G401.6 (cell line): ENCODE measurements at regions not wholly inside any gene's neighbourhood (a gene's known extent, or its start where the extent isn't known, plus 50 kb on each side); places are given as distances from the start of the nearest gene placed in this dataset.

Experiments
- FAIRE-seq: peaks from 2 replicates; lab custom pipeline; 2012; peaks lifted over from hg19 to GRCh38; lab: Jason Lieb, UNC

DNA sequence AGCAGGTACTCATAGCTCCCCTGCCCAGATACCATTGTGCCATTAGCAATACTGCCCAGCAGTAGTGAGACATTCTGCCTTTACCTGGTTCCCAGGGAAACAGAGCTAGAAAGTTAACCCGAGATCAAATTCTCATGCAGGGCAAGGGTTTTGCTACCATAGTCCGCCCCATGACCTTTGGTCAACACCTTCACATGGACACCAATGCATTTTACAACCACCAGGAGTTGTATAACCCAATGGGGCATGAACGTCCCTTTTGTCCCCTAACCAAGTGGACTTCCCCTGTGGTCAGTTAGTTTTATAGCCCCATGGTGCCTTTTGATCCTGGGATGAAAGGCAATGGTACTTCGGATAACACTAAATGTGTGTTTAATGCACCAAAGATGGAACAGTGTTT, 151.7 kb upstream of the IQSEC1 start:
- no peak for FAIRE-seq

DNA sequence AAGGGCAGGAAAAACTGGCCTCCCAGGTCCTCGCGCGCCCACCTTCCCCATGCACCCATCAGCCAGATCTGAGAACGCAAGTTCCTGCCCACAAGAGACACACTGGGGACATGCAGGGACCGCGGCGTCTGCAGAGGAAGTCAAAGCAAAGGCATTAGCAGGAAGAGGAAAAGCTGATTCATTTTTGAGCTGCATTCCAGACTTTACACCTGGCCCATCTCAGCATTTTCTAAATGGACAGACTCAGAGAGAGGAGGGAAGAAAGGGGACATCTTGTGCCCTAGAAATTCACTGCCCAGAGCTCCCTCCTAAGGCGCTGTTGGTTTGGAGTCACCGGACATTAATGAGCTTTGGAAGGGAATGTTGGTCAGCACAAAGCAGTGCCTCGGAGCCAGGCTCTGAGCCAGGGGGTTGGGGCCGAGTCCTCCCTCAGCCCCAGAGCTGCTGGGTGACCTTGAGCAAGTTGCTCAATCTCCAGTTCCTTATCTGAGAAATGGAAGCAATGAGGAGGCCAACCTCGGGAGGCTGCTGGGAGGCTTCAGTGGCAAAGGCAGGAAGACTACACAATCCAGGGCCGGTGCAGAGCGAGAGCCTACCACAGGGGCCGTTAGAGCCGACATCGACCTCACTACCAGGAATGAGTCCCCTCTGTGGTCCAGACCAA, 150.5 kb upstream of the IQSEC1 start:
- FAIRE-seq, result no peak

DNA sequence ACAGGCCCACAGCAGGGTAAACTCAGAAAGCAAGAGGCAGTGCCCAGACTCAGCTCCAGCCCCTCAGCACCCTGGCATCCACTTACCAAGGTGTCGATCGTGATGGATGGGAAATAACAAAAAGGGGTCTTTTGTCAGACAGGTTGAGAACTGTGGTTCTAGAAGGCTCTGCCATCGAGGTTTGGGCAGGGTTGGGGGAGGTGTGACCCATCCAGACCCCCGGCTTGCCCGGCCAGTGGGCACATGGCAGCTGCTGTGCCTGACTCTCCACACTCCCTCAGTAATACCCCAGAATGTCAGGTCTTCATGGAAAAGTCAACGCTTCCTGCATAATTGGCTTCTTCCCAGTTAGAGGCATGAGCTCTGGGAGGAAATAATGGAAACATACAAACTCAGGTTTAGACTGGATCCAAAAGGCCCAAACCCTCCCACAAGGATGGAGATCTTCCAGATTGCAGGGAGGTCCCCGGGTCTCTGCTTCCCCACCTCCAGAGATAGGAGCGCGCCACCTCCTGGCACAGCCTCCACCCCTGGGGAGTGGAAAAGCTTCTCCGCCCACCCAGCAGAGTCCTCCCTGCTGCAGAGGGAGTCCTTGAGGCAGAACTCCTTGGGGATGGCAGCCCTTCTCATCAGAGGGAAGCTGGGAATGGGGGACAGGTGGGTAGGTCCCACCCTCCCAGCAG, 149.8 kb upstream of the IQSEC1 start:
- no peak for FAIRE-seq

GRCh38 chr3:13222131-13222530, 148.9 kb upstream of the IQSEC1 start:
- FAIRE-seq, result no peak

DNA sequence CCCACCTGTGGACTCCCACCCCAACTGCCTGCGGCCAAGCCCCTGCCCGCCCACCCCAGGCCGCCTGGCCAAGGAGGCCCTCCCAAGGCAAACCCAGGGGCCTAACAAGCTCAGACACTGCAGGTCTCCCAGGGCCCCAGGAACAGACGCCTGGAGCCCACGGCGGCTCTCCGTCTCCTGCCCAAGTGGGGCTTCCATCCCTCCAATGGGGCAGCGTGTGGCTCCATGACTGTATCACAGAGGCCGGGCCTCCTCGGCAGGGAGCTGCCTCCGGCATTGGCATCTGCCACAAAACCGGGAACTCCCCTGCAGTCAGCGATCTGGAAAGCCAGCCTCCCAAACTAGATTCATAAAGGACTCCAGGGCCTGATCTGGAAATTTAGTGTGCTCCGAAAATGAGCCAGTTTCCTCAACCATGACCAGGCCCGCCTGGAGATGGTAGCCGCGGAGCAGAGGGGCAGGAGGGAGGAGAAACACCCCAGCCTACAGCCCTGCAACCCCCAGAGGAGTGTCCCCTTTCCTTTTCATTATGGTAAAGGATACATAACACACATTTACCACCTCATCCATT, 148.3 kb upstream of the IQSEC1 start:
- no peak for FAIRE-seq

- no peak for FAIRE-seq
These were observed 147.8 kb upstream of the IQSEC1 start for GRCh38 chr3:13220991-13221390.

DNA sequence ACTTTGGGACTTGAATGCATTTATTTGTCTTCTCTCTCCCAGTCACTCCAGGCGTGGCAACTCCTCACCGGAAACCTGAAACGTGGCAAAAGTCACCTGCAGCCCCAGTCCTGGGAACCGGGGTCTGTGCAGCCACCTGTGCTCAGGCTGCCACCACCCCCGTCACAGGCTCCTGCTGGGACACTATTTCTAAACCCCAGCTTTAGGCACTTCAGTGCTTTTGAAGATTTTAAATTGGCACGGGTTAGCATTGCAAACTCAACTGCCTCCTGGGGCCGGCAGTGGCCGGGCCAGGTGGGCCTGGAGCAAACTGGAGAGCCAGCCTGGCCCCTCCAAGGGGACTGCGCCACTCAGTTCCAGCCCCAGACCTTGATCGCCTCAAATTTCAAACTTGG, 146.7 kb upstream of the IQSEC1 start:
- FAIRE-seq, result no peak

- no peak for FAIRE-seq
These were observed 146.1 kb upstream of the IQSEC1 start for GRCh38 chr3:13219077-13219901.

DNA sequence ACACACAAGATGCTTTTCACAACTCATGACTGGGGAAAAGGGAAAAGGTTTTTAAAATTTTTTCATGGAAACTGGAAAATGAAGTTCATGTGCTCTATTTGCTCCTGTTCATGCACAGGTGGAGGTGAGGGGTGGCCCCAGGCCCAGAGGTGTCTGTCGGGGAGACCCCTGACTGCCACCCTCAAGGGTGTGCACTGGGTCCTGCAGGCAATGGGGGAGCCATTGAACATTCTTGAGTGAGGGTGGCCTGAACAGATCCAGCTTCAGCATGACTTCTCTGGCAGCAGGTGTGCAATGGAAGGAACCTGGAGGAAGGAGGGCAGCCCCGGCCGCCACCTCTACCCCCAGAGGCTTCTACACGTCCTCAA, 145.3 kb upstream of the IQSEC1 start:
- no peak for FAIRE-seq

DNA sequence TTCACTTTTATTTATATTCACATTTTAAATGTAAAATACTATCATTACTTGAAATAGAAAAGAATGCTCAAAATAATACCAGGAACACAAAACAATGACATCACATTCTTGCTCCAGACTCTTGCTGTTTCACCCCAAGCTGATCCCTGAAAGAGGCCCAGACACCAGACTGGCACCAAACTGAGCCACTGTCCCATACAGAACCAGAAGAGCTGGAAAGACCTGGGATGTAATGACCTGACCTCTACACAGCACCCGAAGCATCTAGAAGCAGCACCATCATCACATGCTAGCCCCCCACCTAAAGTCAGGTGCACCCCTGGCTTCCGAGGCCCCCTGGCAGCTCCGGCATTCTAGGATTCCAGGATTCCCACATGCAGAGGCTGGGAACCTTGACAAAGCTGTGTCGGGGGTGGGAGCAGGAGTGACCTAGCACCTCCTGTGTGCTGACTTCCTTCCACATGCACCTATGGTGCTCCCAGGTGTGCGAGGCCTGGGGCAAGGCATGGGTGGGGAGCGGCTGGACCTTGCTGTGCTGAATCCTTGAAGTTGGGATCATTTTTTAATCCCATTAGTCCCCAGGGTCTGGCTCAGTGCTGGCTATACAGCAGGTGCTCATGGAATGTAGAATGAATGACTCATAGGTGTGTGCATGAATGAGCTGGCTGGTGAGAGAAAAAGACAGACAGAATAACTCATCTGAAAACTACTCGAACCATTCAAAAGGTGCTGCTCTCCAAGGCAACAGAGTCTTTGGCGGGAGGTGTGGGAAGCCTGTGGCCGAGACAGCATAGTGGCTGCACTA, 144.7 kb upstream of the IQSEC1 start:
- FAIRE-seq, result peak; percentile 98

- no peak for FAIRE-seq
These were observed 144.0 kb upstream of the IQSEC1 start for GRCh38 chr3:13217253-13217652.

- FAIRE-seq, result peak; percentile 49
These were observed 142.8 kb upstream of the IQSEC1 start for GRCh38 chr3:13215940-13216546.

DNA sequence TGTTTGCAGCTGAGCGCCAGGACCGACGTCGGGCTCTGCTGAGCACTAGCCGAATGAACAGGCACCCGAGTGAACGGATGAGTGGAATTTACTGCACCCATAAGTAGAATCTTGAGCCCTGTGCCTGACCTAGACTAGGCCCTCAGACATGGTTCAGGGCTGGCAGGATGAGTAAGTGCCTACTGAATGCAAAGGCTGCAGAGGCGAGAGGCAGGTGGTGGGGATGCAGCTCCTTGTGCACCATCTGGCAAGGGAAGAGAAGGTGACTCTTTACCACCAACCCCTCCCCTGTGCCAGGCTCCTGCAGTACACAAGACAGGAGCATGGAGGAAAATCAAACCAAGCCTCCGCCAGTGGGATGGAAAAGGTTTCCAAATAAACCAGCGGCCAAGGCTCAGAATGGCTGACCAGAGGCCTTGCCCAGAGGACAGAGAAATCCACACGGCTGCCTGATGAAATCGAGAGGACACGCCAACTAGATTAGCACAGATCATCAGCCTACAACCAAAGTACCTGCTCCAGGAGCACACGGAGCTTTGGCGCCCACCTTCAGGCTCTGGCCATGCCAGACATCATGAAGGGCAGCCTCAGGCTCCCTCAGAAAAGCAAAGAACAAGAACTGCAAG, 141.7 kb upstream of the IQSEC1 start:
- no peak for FAIRE-seq

DNA sequence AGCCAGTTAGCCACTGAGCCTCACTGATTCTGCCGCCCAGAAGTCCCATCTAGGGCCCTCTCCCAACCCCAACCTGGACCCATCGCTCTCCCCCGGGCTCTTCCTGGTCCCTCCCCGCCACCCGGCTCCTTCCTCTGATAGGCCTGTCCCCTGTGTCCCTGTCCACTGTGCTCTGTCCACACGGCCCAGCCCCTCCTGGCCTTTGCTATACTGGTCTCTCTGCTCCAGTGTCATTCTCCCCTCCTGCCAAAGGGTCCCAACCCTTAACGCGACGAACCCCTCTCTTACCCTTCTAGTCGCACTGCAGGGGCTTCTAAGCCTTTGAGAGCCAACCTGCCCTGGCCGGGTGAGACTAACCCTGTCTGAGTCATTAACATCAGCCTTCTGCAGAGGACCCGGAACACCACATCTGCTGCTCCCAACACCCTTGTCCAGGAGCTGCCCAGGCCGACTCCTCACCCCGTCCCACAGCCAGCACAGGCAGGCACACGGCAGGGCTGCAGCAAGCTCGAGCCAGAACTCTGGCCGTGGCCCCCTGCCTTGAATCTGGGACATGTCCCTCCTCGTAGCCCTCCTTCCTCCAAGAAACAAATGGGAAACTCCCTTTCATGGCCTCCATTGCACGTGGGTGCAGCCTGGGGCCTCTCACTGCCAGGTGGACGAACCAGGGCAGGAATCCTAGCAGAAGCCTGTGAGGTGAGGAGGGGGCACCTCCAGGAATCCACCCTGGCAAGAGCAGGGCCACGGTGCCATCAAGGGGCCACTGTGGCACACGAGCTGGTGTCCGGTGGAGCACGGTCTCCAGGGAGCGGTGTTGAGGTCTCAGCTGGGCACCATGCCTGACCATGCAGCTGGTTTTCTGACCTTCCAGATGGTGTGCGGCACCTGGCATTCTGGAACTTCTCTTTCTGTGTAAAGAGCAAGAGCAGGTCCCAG, 140.9 kb upstream of the IQSEC1 start:
- no peak for FAIRE-seq

GRCh38 chr3:13213490-13213889, 140.3 kb upstream of the IQSEC1 start:
- no peak for FAIRE-seq

DNA sequence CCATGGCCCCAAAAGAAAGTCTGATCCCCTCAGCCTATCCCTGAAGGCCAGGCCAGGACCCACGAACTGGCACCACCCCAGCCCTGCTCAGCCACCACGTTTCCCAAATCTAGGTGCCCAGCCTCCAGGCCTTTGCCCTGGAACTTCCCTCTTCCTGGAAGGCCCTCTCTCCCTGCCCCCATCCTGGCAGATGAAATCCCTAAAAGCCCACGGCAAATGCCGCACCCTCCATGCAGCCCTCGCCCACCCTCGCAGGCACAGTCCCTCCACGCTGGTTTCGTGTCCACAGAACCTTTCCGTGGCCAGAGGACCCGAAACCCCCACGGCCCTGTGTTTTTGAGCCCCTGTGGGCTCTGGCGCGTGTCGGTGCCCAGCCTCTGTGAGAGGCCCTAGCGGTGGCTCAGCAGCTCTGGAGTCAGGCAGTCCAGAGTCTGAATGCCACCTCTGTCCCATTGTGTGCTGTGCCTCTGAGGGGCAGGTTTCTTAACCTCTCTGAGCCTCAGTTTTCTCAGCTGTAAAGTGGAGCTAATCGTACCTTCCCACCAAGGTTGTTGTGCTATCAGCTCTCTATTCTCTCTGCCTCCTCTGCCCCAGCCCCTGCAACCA, 138.5 kb upstream of the IQSEC1 start:
- FAIRE-seq, result no peak

DNA sequence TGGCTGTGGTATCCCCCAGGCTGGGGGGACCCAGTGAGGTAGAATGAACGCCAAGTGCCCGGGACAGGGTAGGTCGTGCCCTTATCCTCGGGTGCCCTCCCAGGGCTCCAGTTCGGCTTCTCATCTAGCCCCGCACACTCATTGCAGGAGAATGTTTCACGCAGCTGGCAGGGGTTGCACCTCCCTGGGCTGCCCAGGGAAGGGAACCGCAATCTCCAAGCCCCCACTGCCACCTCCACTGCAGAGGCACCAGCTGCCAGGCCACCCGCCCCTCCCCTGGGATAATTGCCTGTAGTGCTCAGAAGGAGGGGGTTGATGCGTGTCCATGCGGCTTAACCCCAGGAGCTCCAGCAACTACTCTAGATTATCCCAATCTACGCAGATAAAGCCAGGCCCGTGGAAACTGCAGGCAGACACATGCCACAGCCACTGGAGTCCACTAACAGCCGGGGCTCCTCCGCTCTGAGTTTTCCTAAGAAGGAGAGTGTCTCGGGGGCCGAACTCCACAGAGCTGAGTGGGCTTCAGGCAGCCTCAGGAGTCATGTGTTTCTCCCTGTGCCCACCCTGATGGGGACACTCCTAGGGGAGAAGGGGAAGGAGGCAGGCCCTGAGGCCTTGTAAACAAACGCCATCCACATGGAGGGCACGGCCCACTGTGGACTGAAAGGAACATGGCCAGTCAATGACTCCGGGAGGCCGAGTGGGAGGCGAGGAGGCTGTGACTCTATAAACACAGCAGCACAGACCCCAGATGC, 137.2 kb upstream of the IQSEC1 start:
- FAIRE-seq, result no peak

- no peak for FAIRE-seq
These were observed 136.4 kb upstream of the IQSEC1 start for GRCh38 chr3:13209634-13209997.
